CD14-positive monocyte (primary cell): ENCODE measurements at regions not wholly inside any gene's neighbourhood (a gene's known extent, or its start where the extent isn't known, plus 50 kb on each side); places are given as distances from the start of the nearest gene placed in this dataset.

Experiments
- DNase-seq, 3 donors: peaks; one replicate each; pipeline ENCODE4 v3.0.0-alpha.2; 2011 to 2022
- H2AFZ ChIP-seq: 2 replicates; pipeline ENCODE4 v1.6.0; 2012; ENCODE audit warnings: mild to moderate bottlenecking, low read depth, low read length, inconsistent platforms; ENCODE audit not compliant: insufficient read depth, poor library complexity, severe bottlenecking
- H3K27ac ChIP-seq, 2 donors: 1 replicate in 1 of 2; 2 replicates in 1 of 2; pipeline ENCODE4 v1.5.1; 2012 to 2013; ENCODE audit warnings: low read length in 2 of 2, control low read depth in 1 of 2, inconsistent platforms in 1 of 2, low read depth in 1 of 2, mild to moderate bottlenecking in 1 of 2
- H3K27me3 ChIP-seq, 2 donors: one replicate each; pipeline versions ENCODE4 v1.6.0 to v1.6.1; 2011 to 2013; ENCODE audit warnings: low read length in 2 of 2; ENCODE audit not compliant: control insufficient read depth in 2 of 2, insufficient read depth in 2 of 2
- H3K36me3 ChIP-seq, 2 donors: replicated peaks in 1 of 2; 1 replicate in 1 of 2; 2 replicates in 1 of 2; pipeline versions ENCODE4 v1.5.1 to v1.6.1; 2012 to 2013; ENCODE audit warnings: low read length in 2 of 2, control low read depth in 1 of 2, inconsistent platforms in 1 of 2, mild to moderate bottlenecking in 1 of 2; ENCODE audit not compliant: insufficient read depth in 2 of 2, control insufficient read depth in 1 of 2
- H3K4me1 ChIP-seq, 2 donors: 1 replicate in 1 of 2; 2 replicates in 1 of 2; pipeline versions ENCODE4 v1.5.1 to v1.6.1; 2012 to 2013; ENCODE audit warnings: low read length in 2 of 2, control low read depth in 1 of 2, inconsistent platforms in 1 of 2, mild to moderate bottlenecking in 1 of 2, moderate library complexity in 1 of 2; ENCODE audit not compliant: insufficient read depth in 2 of 2, control insufficient read depth in 1 of 2
- H3K4me2 ChIP-seq: replicated peaks from 2 replicates; pipeline ENCODE3; 2012; ENCODE audit warnings: low read length, moderate library complexity, mild to moderate bottlenecking; ENCODE audit not compliant: poor library complexity, severe bottlenecking; ENCODE audit errors: extremely low read depth
- H3K4me3 ChIP-seq, 3 experiments: fragments of 200-600 bp in 1 of 3; sonication (generic) in 1 of 3; replicated peaks in 1 of 3; 1 replicate in 2 of 3; 2 replicates in 1 of 3; pipeline ENCODE4 v1.5.1; 2011 to 2013; ENCODE audit warnings: low read length in 3 of 3, mild to moderate bottlenecking in 3 of 3, control low read depth in 2 of 3, low read depth in 2 of 3, inconsistent platforms in 1 of 3, moderate library complexity in 1 of 3
- H3K79me2 ChIP-seq: 2 replicates; pipeline ENCODE4 v1.6.0; 2012; ENCODE audit warnings: mild to moderate bottlenecking, control low read depth, inconsistent platforms, low read length, moderate library complexity; ENCODE audit not compliant: insufficient read depth
- H3K9ac ChIP-seq: 2 replicates; pipeline ENCODE4 v1.6.0; 2017; ENCODE audit warnings: low read length, mild to moderate bottlenecking; ENCODE audit not compliant: insufficient read depth, poor library complexity, severe bottlenecking
- H3K9me3 ChIP-seq, 2 donors: replicated peaks in 1 of 2; 1 replicate in 1 of 2; 2 replicates in 1 of 2; pipeline versions ENCODE4 v1.5.1 to v1.6.1; 2012 to 2013; ENCODE audit warnings: low read length in 2 of 2, control low read depth in 1 of 2; ENCODE audit not compliant: control insufficient read depth in 1 of 2, insufficient read depth in 1 of 2
- H4K20me1 ChIP-seq: 2 replicates; pipeline ENCODE4 v1.6.0; 2012; ENCODE audit warnings: mild to moderate bottlenecking, low read length, control low read depth, moderate library complexity; ENCODE audit not compliant: insufficient read depth
- H3K27ac Mint-ChIP-seq, 7 donors: one replicate each; pipeline ENCODE4 v1.8.0; 2020; ENCODE audit warnings: mild to moderate bottlenecking in 7 of 7, mixed read lengths in 7 of 7, moderate library complexity in 6 of 7, inconsistent platforms in 2 of 7
- H3K27me3 Mint-ChIP-seq, 3 donors: one replicate each; pipeline ENCODE4 v1.8.0; 2021 to 2022; ENCODE audit warnings: low read depth in 3 of 3, mild to moderate bottlenecking in 3 of 3, mixed read lengths in 3 of 3, moderate library complexity in 3 of 3, inconsistent platforms in 1 of 3
- H3K36me3 Mint-ChIP-seq, 2 donors: one replicate each; pipeline ENCODE4 v1.8.0; 2020; ENCODE audit warnings: mixed read lengths in 2 of 2, inconsistent platforms in 1 of 2, mild to moderate bottlenecking in 1 of 2
- H3K4me1 Mint-ChIP-seq: one replicate; pipeline ENCODE4 v1.8.0; 2020; ENCODE audit warnings: mild to moderate bottlenecking, mixed read lengths
- H3K4me3 Mint-ChIP-seq, 2 donors: one replicate each; pipeline ENCODE4 v1.8.0; 2020; ENCODE audit warnings: mild to moderate bottlenecking in 2 of 2, mixed read lengths in 2 of 2, moderate library complexity in 1 of 2
- H3K9me3 Mint-ChIP-seq, 7 donors: one replicate each; pipeline ENCODE4 v1.8.0; 2020 to 2022; ENCODE audit warnings: mixed read lengths in 7 of 7, mild to moderate bottlenecking in 6 of 7, moderate library complexity in 6 of 7, inconsistent platforms in 2 of 7
- CTCF ChIP-seq: fragments of 200-600 bp; IDR thresholded peaks from one replicate; pipeline ENCODE4 v1.8.0; 2022; ENCODE audit warnings: antibody characterized with exemption, mild to moderate bottlenecking
- WGBS: methylation state at CpG from one replicate; pipeline ENCODE4 v1.1.5; 2013; ENCODE audit warnings: missing lambda C conversion rate; ENCODE audit not compliant: insufficient coverage; 5-methylcytosine and 5-hydroxymethylcytosine counted together
- intact Hi-C, 2 donors: fragments of 100-400 bp; cut with micrococcal nuclease; formaldehyde crosslinking; loops; one replicate each; pipeline versions ENCODE4 v1.15.0 to v1.15.1; 2023

GRCh38 chr14:36438883-36439282 lies 81.1 kb downstream of the NKX2-1 start:
- no peaks in the 10 kb centered on the region for H3K36me3 ChIP-seq
- no peak overlapping the region for H2AFZ ChIP-seq
- WGBS, result no CpG with 5 or more reads among the region's 4 CpGs
- Mint-ChIP-seq H3K9me3 (peaks cover 0 to 2% (median 0%) of the 10 kb centered on the region in 7 donors), H3K4me3 (no peak overlapping the region), H3K27me3 (peaks cover 6 to 13% (median 11%) of the 10 kb centered on the region in 3 donors), H3K36me3 (no peaks in the 10 kb centered on the region), H3K4me1 (no peaks in the 10 kb centered on the region), H3K27ac (no peak overlapping the region)
- no peak overlapping the region for H3K4me3 ChIP-seq
- no peak for TF ChIP-seq CTCF
- H3K9me3 ChIP-seq, result no peaks in the 10 kb centered on the region
- no peaks in the 10 kb centered on the region for H3K4me1 ChIP-seq
- H3K79me2 ChIP-seq, result no peaks in the 10 kb centered on the region
- DNase-seq, result no peak
- H4K20me1 ChIP-seq, result no peaks in the 10 kb centered on the region
- no peak overlapping the region for H3K4me2 ChIP-seq
- no peak overlapping the region for H3K27ac ChIP-seq
- no peak overlapping the region for H3K9ac ChIP-seq
- intact Hi-C loops, result no loop called here
- H3K27me3 ChIP-seq, result peaks cover 0 to 2% of the 10 kb centered on the region in 2 donors

GRCh38 chr14:36430662-36431084 lies 89.4 kb downstream of the NKX2-1 start:
- Histone ChIP-seq H3K4me1 (no peaks in the 10 kb centered on the region), H3K4me2 (no peak overlapping the region), H2AFZ (no peak overlapping the region), H3K4me3 (no peak overlapping the region), H3K79me2 (no peaks in the 10 kb centered on the region), H3K9ac (no peak overlapping the region), H3K9me3 (no peaks in the 10 kb centered on the region), H3K27ac (no peak overlapping the region), H3K27me3 (peaks cover 0 to 2% of the 10 kb centered on the region in 2 donors), H4K20me1 (no peaks in the 10 kb centered on the region), H3K36me3 (no peaks in the 10 kb centered on the region)
- intact Hi-C loops, result no loop called here
- H3K27me3 Mint-ChIP-seq, result peaks cover 0 to 4% (median 2%) of the 10 kb centered on the region in 3 donors
- no peaks in the 10 kb centered on the region for H3K4me1 Mint-ChIP-seq
- H3K27ac Mint-ChIP-seq, result no peak overlapping the region
- no peak for DNase-seq
- H3K36me3 Mint-ChIP-seq, result no peaks in the 10 kb centered on the region
- H3K9me3 Mint-ChIP-seq, result peaks cover 0 to 12% (median 0%) of the 10 kb centered on the region in 7 donors
- H3K4me3 Mint-ChIP-seq, result no peak overlapping the region
- 70% methylated on average over 2 of the region's 5 CpGs for WGBS
- no peak for TF ChIP-seq CTCF
